OCI-LY7 (cell line): ENCODE measurements at regions not wholly inside any gene's neighbourhood (a gene's known extent, or its start where the extent isn't known, plus 50 kb on each side); places are given as distances from the start of the nearest gene placed in this dataset.

Experiments
- EZH2phosphoT487 ChIP-seq: fragments of 200-600 bp; sonication (generic); IDR thresholded peaks from 2 replicates; pipeline ENCODE4 v1.6.1; 2018; ENCODE audit warnings: low read depth, borderline replicate concordance, mild to moderate bottlenecking, mixed run types, antibody characterized with exemption, low read length, moderate library complexity, mixed read lengths
- TF ChIP-seq, protein P1 (sequence below): fragments of 200-600 bp; sonication (generic); conservative IDR thresholded peaks from 2 replicates; pipeline ENCODE4 v1.5.1; 2014; ENCODE audit warnings: mild to moderate bottlenecking, antibody characterized with exemption, low read length, moderate library complexity, mixed read lengths

- TF ChIP-seq, protein P1, sequence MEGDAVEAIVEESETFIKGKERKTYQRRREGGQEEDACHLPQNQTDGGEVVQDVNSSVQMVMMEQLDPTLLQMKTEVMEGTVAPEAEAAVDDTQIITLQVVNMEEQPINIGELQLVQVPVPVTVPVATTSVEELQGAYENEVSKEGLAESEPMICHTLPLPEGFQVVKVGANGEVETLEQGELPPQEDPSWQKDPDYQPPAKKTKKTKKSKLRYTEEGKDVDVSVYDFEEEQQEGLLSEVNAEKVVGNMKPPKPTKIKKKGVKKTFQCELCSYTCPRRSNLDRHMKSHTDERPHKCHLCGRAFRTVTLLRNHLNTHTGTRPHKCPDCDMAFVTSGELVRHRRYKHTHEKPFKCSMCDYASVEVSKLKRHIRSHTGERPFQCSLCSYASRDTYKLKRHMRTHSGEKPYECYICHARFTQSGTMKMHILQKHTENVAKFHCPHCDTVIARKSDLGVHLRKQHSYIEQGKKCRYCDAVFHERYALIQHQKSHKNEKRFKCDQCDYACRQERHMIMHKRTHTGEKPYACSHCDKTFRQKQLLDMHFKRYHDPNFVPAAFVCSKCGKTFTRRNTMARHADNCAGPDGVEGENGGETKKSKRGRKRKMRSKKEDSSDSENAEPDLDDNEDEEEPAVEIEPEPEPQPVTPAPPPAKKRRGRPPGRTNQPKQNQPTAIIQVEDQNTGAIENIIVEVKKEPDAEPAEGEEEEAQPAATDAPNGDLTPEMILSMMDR: no peak
- no peak for TF ChIP-seq EZH2phosphoT487
Measured at GRCh38 chr20:41784209-41784958, 166.2 kb upstream of the CHD6 start.
